Fibroblast of pulmonary artery (primary cell): ENCODE measurements at regions not wholly inside any gene's neighbourhood (a gene's known extent, or its start where the extent isn't known, plus 50 kb on each side); places are given as distances from the start of the nearest gene placed in this dataset.

Source experiments
- DNase-seq: peaks from one replicate; pipeline ENCODE4 v3.0.0-alpha.2; 2010; ENCODE audit warnings: low read depth
- H3K4me3 ChIP-seq: replicated peaks from 2 replicates; pipeline ENCODE4 v1.5.1; 2011; ENCODE audit warnings: low read depth, mild to moderate bottlenecking, control low read depth, low read length, moderate library complexity
- TF ChIP-seq, protein P1 (sequence below): IDR thresholded peaks from 2 replicates; pipeline ENCODE4 v1.5.1; 2011; ENCODE audit warnings: mild to moderate bottlenecking, control low read depth, low read length, inconsistent platforms; ENCODE audit errors: missing control alignments

- DNase-seq, result no peak
- H3K4me3 ChIP-seq, result no peak overlapping the region
- TF ChIP-seq, protein P1, sequence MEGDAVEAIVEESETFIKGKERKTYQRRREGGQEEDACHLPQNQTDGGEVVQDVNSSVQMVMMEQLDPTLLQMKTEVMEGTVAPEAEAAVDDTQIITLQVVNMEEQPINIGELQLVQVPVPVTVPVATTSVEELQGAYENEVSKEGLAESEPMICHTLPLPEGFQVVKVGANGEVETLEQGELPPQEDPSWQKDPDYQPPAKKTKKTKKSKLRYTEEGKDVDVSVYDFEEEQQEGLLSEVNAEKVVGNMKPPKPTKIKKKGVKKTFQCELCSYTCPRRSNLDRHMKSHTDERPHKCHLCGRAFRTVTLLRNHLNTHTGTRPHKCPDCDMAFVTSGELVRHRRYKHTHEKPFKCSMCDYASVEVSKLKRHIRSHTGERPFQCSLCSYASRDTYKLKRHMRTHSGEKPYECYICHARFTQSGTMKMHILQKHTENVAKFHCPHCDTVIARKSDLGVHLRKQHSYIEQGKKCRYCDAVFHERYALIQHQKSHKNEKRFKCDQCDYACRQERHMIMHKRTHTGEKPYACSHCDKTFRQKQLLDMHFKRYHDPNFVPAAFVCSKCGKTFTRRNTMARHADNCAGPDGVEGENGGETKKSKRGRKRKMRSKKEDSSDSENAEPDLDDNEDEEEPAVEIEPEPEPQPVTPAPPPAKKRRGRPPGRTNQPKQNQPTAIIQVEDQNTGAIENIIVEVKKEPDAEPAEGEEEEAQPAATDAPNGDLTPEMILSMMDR, result no peak
These were observed 197.2 kb downstream of the FAXC start for GRCh38 chr6:99152347-99152643.

- TF ChIP-seq, protein P1, result peak; percentile 49
- peak; percentile 11 for DNase-seq
- H3K4me3 ChIP-seq, result no peak overlapping the region
These were observed 197.7 kb downstream of the FAXC start for GRCh38 chr6:99151634-99152346.

DNA sequence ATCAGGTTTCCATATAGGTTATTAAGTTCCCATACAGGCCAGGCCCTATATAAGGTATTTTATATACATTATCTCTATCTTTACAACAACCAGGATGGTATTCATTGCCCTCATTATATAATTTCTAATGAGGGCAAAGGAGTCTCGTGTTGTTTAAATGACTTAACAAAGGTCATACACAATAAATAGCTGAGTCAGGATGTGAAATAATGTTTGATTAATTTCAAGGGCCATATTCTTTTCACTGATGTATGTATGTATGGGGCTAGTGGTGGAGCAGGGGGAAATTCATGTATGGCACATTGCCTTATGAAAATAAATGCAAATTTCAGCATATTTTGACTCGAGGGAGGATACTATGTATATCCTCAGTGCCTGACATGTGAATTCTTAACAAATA lies 200.7 kb downstream of the FAXC start:
- TF ChIP-seq, protein P1, result no peak
- H3K4me3 ChIP-seq, result no peak overlapping the region

GRCh38 chr6:99148111-99148510 lies 200.4 kb upstream of the FBXL4 start:
- TF ChIP-seq, protein P1, result no peak
- DNase-seq, result no peak
- no peak overlapping the region for H3K4me3 ChIP-seq

More for the DNA sequence above, 200.7 kb downstream of the FAXC start:
- no peak for DNase-seq

- no peak overlapping the region for H3K4me3 ChIP-seq
- TF ChIP-seq, protein P1, result no peak
- no peak for DNase-seq
These were observed 199.5 kb upstream of the FBXL4 start for GRCh38 chr6:99147206-99147605.

- TF ChIP-seq, protein P1, result no peak
- DNase-seq, result no peak
These were observed 199.0 kb upstream of the FBXL4 start for GRCh38 chr6:99146711-99147110.

DNA sequence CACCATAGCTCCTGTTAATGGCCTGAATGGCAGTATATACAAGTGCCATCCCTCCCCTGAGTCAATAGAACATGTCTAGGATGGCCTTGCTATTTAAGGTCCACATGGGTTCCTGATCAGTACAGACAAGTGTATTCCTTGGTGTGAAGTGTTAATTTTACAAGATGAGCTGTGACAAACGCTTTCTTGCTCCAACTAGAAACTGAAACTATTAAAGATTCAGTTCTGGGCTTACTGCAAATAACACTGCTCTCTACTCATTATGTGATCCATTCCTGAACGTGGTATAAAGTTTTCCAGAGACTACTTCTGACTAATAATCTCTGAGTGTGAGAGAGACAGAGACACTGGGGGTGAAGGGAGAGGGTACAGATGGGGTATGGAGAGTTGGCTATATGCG lies 198.0 kb upstream of the FBXL4 start:
- no peak overlapping the region for H3K4me3 ChIP-seq
- TF ChIP-seq, protein P1, result no peak
- DNase-seq, result no peak

More at GRCh38 chr6:99146711-99147110, 199.0 kb upstream of the FBXL4 start:
- no peak overlapping the region for H3K4me3 ChIP-seq
